ENCODE measurements at regions not wholly inside any gene's neighbourhood (a gene's known extent, or its start where the extent isn't known, plus 50 kb on each side); places are given as distances from the start of the nearest gene placed in this dataset.
"Not testable (repeated sequence)": the region's sequence is repeated elsewhere in the genome, so short reads cannot be mapped to it uniquely, and the experiment has no call there.

DNA sequence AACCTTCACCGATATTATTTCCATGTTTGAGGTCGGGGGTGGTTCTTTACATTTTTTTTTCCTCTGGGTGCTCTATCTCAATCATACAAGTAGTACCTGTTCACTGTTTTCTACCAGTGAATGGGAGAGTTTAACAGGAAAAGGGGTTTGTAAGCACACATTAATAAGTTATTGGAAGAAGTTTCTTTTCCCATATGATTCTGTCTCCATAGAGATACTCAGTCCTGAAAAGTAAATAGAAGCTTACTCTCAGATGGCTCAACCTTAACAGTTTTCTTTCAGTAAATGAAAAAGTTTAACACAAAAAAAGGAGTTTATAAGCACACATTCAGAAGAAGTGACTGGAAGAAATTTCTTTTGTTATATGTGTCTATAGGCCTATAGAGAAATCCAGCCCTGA lies 995.6 kb upstream of the SLC39A10 start:
- H2AFZ ChIP-seq (ENCODE audit: control insufficient read depth, low read depth, low read length) = no peak overlapping the region
- CTCF ChIA-PET = no interaction called here
- H3K79me2 ChIP-seq (ENCODE audit: control insufficient read depth, insufficient read depth, low read length) = no peaks in the 10 kb centered on the region
- H3K4me1 ChIP-seq (ENCODE audit: control insufficient read depth, insufficient read depth, low read length) = no peaks in the 10 kb centered on the region
- no peak overlapping the region for H3K9ac ChIP-seq (ENCODE audit: control insufficient read depth, insufficient read depth, low read length)
- no peak for ATAC-seq
- no peak overlapping the region for H3K27ac ChIP-seq (ENCODE audit: control insufficient read depth, insufficient read depth)
- no peak for FAIRE-seq
- TF ChIP-seq, protein P1, sequence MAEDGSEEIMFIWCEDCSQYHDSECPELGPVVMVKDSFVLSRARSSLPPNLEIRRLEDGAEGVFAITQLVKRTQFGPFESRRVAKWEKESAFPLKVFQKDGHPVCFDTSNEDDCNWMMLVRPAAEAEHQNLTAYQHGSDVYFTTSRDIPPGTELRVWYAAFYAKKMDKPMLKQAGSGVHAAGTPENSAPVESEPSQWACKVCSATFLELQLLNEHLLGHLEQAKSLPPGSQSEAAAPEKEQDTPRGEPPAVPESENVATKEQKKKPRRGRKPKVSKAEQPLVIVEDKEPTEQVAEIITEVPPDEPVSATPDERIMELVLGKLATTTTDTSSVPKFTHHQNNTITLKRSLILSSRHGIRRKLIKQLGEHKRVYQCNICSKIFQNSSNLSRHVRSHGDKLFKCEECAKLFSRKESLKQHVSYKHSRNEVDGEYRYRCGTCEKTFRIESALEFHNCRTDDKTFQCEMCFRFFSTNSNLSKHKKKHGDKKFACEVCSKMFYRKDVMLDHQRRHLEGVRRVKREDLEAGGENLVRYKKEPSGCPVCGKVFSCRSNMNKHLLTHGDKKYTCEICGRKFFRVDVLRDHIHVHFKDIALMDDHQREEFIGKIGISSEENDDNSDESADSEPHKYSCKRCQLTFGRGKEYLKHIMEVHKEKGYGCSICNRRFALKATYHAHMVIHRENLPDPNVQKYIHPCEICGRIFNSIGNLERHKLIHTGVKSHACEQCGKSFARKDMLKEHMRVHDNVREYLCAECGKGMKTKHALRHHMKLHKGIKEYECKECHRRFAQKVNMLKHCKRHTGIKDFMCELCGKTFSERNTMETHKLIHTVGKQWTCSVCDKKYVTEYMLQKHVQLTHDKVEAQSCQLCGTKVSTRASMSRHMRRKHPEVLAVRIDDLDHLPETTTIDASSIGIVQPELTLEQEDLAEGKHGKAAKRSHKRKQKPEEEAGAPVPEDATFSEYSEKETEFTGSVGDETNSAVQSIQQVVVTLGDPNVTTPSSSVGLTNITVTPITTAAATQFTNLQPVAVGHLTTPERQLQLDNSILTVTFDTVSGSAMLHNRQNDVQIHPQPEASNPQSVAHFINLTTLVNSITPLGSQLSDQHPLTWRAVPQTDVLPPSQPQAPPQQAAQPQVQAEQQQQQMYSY (CRISPR knock-in tag; IDR thresholded peaks at IDR 0.05) = no peak
- TF ChIP-seq, protein P2, sequence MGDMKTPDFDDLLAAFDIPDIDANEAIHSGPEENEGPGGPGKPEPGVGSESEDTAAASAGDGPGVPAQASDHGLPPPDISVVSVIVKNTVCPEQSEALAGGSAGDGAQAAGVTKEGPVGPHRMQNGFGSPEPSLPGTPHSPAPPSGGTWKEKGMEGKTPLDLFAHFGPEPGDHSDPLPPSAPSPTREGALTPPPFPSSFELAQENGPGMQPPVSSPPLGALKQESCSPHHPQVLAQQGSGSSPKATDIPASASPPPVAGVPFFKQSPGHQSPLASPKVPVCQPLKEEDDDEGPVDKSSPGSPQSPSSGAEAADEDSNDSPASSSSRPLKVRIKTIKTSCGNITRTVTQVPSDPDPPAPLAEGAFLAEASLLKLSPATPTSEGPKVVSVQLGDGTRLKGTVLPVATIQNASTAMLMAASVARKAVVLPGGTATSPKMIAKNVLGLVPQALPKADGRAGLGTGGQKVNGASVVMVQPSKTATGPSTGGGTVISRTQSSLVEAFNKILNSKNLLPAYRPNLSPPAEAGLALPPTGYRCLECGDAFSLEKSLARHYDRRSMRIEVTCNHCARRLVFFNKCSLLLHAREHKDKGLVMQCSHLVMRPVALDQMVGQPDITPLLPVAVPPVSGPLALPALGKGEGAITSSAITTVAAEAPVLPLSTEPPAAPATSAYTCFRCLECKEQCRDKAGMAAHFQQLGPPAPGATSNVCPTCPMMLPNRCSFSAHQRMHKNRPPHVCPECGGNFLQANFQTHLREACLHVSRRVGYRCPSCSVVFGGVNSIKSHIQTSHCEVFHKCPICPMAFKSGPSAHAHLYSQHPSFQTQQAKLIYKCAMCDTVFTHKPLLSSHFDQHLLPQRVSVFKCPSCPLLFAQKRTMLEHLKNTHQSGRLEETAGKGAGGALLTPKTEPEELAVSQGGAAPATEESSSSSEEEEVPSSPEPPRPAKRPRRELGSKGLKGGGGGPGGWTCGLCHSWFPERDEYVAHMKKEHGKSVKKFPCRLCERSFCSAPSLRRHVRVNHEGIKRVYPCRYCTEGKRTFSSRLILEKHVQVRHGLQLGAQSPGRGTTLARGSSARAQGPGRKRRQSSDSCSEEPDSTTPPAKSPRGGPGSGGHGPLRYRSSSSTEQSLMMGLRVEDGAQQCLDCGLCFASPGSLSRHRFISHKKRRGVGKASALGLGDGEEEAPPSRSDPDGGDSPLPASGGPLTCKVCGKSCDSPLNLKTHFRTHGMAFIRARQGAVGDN (IDR thresholded peaks at IDR 0.05) = no peak
- TF ChIP-seq POLR2AphosphoS5 (IDR thresholded peaks at IDR 0.05; ENCODE audit: low read length) (no peak), HDGF (IDR thresholded peaks at IDR 0.05) (no peak), GABPA (IDR thresholded peaks at IDR 0.05; ENCODE audit: low read depth) (no peak), CHD2 (IDR thresholded peaks at IDR 0.05; ENCODE audit: borderline replicate concordance, low read depth, low read length) (no peak), SREBF1 (IDR thresholded peaks at IDR 0.05; ENCODE audit: low read length) (no peak), HDAC6 (IDR thresholded peaks at IDR 0.05; ENCODE audit: unreplicated experiment) (no peak), NR2C1 (IDR thresholded peaks at IDR 0.05) (no peak)
- TF ChIP-seq, protein P3, sequence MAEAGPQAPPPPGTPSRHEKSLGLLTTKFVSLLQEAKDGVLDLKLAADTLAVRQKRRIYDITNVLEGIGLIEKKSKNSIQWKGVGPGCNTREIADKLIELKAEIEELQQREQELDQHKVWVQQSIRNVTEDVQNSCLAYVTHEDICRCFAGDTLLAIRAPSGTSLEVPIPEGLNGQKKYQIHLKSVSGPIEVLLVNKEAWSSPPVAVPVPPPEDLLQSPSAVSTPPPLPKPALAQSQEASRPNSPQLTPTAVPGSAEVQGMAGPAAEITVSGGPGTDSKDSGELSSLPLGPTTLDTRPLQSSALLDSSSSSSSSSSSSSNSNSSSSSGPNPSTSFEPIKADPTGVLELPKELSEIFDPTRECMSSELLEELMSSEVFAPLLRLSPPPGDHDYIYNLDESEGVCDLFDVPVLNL (IDR thresholded peaks at IDR 0.05; ENCODE audit: low read depth, low read length) = no peak
- no peaks in the 10 kb centered on the region for H3K36me3 ChIP-seq (ENCODE audit: control insufficient read depth in 2 of 2, insufficient read depth in 2 of 2, low read length in 1 of 2)
- SMC1A ChIA-PET (ENCODE audit: uncharacterized antibody, unreplicated experiment) = interaction anchor here (1.3 kb wide), 1 partner anchor 356 kb away, joined by 3 read pairs; no protein-coding TSS in a partner anchor
- RAD21 ChIA-PET (ENCODE audit: unreplicated experiment) = no interaction called here
- 60% methylated on average over 2 of the region's 2 CpGs for WGBS (ENCODE audit: insufficient coverage, insufficient replicate concordance, low lambda C conversion rate, missing lambda C conversion rate)
- no peaks in the 10 kb centered on the region for H4K20me1 ChIP-seq (ENCODE audit: control insufficient read depth, insufficient read depth)
- intact Hi-C loops (cut with micrococcal nuclease; ENCODE audit: unreplicated experiment) (no loop called here), in situ Hi-C loops (cut with MboI) (no loop called here)
- H3K9me3 ChIP-seq (replicated peaks; ENCODE audit: control insufficient read depth, insufficient read depth, low read length) = no peaks in the 10 kb centered on the region
- no TSS peak for BruUV-seq (replicated peaks)
- no peak overlapping the region for H3K4me2 ChIP-seq (ENCODE audit: control insufficient read depth, insufficient read depth)
- no peaks in the 10 kb centered on the region for H3K27me3 ChIP-seq (replicated peaks in 1 of 2; ENCODE audit: control insufficient read depth in 2 of 2, insufficient read depth in 2 of 2, low read length in 1 of 2)
- DNase-seq (ENCODE audit: low read depth, low spot score) = no peak
- H3K4me3 ChIP-seq = no peak overlapping the region
- POLR2A ChIA-PET = no interaction called here

DNA sequence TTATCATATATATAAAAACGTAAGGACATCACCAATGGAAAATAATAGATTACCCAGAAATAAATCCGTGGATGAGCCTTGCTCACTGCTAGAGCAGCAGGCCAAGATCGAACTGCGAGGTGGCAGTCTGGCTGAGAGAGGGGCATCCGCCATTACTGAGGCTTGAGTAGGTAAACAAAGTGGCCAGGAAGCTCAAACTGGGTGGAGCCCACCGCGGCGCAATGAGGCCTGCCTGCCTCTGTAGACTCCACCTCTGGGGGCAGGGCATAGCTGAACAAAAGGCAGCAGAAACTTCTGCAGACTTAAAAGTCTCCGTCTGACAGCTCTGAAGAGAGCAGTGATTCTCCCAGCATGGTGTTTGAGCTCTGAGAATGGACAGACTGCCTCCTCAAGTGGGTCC lies 1018.0 kb upstream of the SLC39A10 start:
- intact Hi-C loops (cut with micrococcal nuclease; ENCODE audit: unreplicated experiment); in situ Hi-C loops (cut with MboI); H3K9me3 ChIP-seq (replicated peaks; ENCODE audit: control insufficient read depth, insufficient read depth, low read length): not testable (repeated sequence)

More for the DNA sequence above, 1018.0 kb upstream of the SLC39A10 start:
- H3K27me3 ChIP-seq (replicated peaks in 1 of 2; ENCODE audit: control insufficient read depth in 2 of 2, insufficient read depth in 2 of 2, low read length in 1 of 2); H3K4me3 ChIP-seq; H4K20me1 ChIP-seq (ENCODE audit: control insufficient read depth, insufficient read depth); H3K27ac ChIP-seq (ENCODE audit: control insufficient read depth, insufficient read depth); H2AFZ ChIP-seq (ENCODE audit: control insufficient read depth, low read depth, low read length); H3K36me3 ChIP-seq (ENCODE audit: control insufficient read depth in 2 of 2, insufficient read depth in 2 of 2, low read length in 1 of 2); BruUV-seq (replicated peaks); DNase-seq (ENCODE audit: low read depth, low spot score); CTCF ChIA-PET; SMC1A ChIA-PET (ENCODE audit: uncharacterized antibody, unreplicated experiment); FAIRE-seq; POLR2A ChIA-PET; H3K79me2 ChIP-seq (ENCODE audit: control insufficient read depth, insufficient read depth, low read length); H3K4me1 ChIP-seq (ENCODE audit: control insufficient read depth, insufficient read depth, low read length); H3K9ac ChIP-seq (ENCODE audit: control insufficient read depth, insufficient read depth, low read length); ATAC-seq; H3K4me2 ChIP-seq (ENCODE audit: control insufficient read depth, insufficient read depth); RAD21 ChIA-PET (ENCODE audit: unreplicated experiment): not testable (repeated sequence)
- WGBS (ENCODE audit: insufficient coverage, insufficient replicate concordance, low lambda C conversion rate, missing lambda C conversion rate) = 43% methylated on average over 9 of the region's 9 CpGs

Data from GM12878 (cell line).